ENCODE measurements at regions not wholly inside any gene's neighbourhood (a gene's known extent, or its start where the extent isn't known, plus 50 kb on each side); places are given as distances from the start of the nearest gene placed in this dataset.

GRCh38 chr1:83631851-83632250, 367.1 kb downstream of the TTLL7 start:
- no CpG with 5 or more reads among the region's 6 CpGs for WGBS, 2 experiments (ENCODE audit: extremely low coverage in 2 of 2, insufficient read length in 1 of 2)
- Histone ChIP-seq H3K14ac (replicated peaks; ENCODE audit: low read depth, low read length) (no peak overlapping the region), H3K27ac (ENCODE audit: insufficient read depth, low read length) (no peak overlapping the region), H3K36me3 (ENCODE audit: control insufficient read depth, insufficient read depth, low read length) (no peaks in the 10 kb centered on the region), H4K20me1 (ENCODE audit: insufficient read depth, low read length) (no peaks in the 10 kb centered on the region), H4K5ac (ENCODE audit: low read depth, low read length) (no peak overlapping the region), H3K18ac (ENCODE audit: low read depth, low read length) (no peak overlapping the region), H2BK120ac (ENCODE audit: low read depth, low read length) (no peak overlapping the region), H3K56ac (ENCODE audit: extremely low read depth, insufficient read depth, low read length) (no peak overlapping the region), H3K9me3 (ENCODE audit: control insufficient read depth, insufficient read depth, low read length) (no peaks in the 10 kb centered on the region), H2BK5ac (ENCODE audit: low read depth, low read length, poor library complexity, severe bottlenecking) (no peak overlapping the region), H3K4me3 (ENCODE audit: insufficient read depth, low read depth, low read length) (no peak overlapping the region), H3K4ac (ENCODE audit: low read depth, low read length) (no peak overlapping the region), H3K4me1 (ENCODE audit: control insufficient read depth, insufficient read depth, low read length) (no peaks in the 10 kb centered on the region), H3K23ac (ENCODE audit: low read depth, low read length) (no peak overlapping the region), H3K27me3 (ENCODE audit: control insufficient read depth, insufficient read depth, low read length) (no peaks in the 10 kb centered on the region), H2AFZ (replicated peaks; ENCODE audit: low read length, poor library complexity) (no peak overlapping the region), H2BK15ac (ENCODE audit: low read depth, low read length) (no peak overlapping the region), H3K4me2 (ENCODE audit: low read depth, low read length) (no peak overlapping the region), H4K91ac (ENCODE audit: insufficient read depth, low read depth, low read length) (no peak overlapping the region), H4K8ac (ENCODE audit: low read depth in 2 of 2, low read length in 2 of 2) (no peak overlapping the region), H2AK9ac (replicated peaks; ENCODE audit: low read depth, low read length, poor library complexity) (no peak overlapping the region), H3K9ac (ENCODE audit: low read depth, low read length) (no peak overlapping the region), H3K79me1 (ENCODE audit: low read depth in 1 of 2, low read length in 2 of 2) (no peaks in the 10 kb centered on the region), H3K9me1 (ENCODE audit: insufficient read depth, low read length) (no peaks in the 10 kb centered on the region), H2AK5ac (ENCODE audit: low read depth, low read length) (no peak overlapping the region), H2BK20ac (ENCODE audit: low read depth, low read length) (no peak overlapping the region)
- no TSS peak for BruUV-seq (replicated peaks)
- CTCF ChIA-PET, result no interaction called here
- intact Hi-C loops (cut with micrococcal nuclease) (no loop called here), dilution Hi-C loops (cut with HindIII; ENCODE audit: low sequenced_read_pairs, unreplicated experiment) (no loop called here), in situ Hi-C loops (cut with MboI; ENCODE audit: low sequenced_read_pairs) (no loop called here)
- TF ChIP-seq MXI1 (IDR thresholded peaks at IDR 0.05; ENCODE audit: borderline replicate concordance, low read depth, low read length) (no peak), CEBPB (IDR thresholded peaks at IDR 0.05; ENCODE audit: low read depth, low read length) (no peak), MAZ (IDR thresholded peaks at IDR 0.05; ENCODE audit: borderline replicate concordance, low read depth, low read length) (no peak), FOS (IDR thresholded peaks at IDR 0.05; ENCODE audit: low read depth, low read length) (no peak), CHD1 (IDR thresholded peaks at IDR 0.05; ENCODE audit: low read depth, low read length) (no peak), NFE2L2 (IDR thresholded peaks at IDR 0.05; ENCODE audit: low read depth, low read length) (no peak), BHLHE40 (IDR thresholded peaks at IDR 0.05; ENCODE audit: low read depth, low read length) (no peak), MAFK (IDR thresholded peaks at IDR 0.05; ENCODE audit: low read depth, low read length) (no peak), RCOR1 (IDR thresholded peaks at IDR 0.05; ENCODE audit: insufficient replicate concordance, low read length) (no peak), RFX5 (IDR thresholded peaks at IDR 0.05; ENCODE audit: low read depth, low read length) (no peak)
- TF ChIP-seq, protein P1, sequence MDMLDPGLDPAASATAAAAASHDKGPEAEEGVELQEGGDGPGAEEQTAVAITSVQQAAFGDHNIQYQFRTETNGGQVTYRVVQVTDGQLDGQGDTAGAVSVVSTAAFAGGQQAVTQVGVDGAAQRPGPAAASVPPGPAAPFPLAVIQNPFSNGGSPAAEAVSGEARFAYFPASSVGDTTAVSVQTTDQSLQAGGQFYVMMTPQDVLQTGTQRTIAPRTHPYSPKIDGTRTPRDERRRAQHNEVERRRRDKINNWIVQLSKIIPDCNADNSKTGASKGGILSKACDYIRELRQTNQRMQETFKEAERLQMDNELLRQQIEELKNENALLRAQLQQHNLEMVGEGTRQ (IDR thresholded peaks at IDR 0.05; ENCODE audit: low read depth, low read length), result no peak
- TF ChIP-seq, protein P2, sequence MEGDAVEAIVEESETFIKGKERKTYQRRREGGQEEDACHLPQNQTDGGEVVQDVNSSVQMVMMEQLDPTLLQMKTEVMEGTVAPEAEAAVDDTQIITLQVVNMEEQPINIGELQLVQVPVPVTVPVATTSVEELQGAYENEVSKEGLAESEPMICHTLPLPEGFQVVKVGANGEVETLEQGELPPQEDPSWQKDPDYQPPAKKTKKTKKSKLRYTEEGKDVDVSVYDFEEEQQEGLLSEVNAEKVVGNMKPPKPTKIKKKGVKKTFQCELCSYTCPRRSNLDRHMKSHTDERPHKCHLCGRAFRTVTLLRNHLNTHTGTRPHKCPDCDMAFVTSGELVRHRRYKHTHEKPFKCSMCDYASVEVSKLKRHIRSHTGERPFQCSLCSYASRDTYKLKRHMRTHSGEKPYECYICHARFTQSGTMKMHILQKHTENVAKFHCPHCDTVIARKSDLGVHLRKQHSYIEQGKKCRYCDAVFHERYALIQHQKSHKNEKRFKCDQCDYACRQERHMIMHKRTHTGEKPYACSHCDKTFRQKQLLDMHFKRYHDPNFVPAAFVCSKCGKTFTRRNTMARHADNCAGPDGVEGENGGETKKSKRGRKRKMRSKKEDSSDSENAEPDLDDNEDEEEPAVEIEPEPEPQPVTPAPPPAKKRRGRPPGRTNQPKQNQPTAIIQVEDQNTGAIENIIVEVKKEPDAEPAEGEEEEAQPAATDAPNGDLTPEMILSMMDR (conservative IDR thresholded peaks at IDR 0.05; ENCODE audit: low read depth, low read length), result no peak
- DNase-seq (no peak), ATAC-seq (ENCODE audit: low read depth) (no peak)
- POLR2A ChIA-PET (ENCODE audit: unreplicated experiment), result no interaction called here
